Central memory CD8-positive, alpha-beta T cell (primary cell): ENCODE measurements at regions not wholly inside any gene's neighbourhood (a gene's known extent, or its start where the extent isn't known, plus 50 kb on each side); places are given as distances from the start of the nearest gene placed in this dataset.

ENCODE experiments used
- ATAC-seq: fragments of 150-1000 bp; cut with Tn5 transposase; replicated peaks from 2 replicates; pipeline ENCODE4 v1.10.0; 2022; ENCODE audit warnings: mild to moderate bottlenecking, moderate FRiP score, moderate number of reproducible peaks; ENCODE audit not compliant: poor library complexity, severe bottlenecking; ENCODE audit errors: extremely low read depth
- DNase-seq, 2 donors: peaks; one replicate each; pipeline ENCODE4 v3.0.0; 2021; ENCODE audit warnings: low spot score in 2 of 2
- H3K27ac Mint-ChIP-seq: one replicate; pipeline ENCODE4 v1.8.0; 2022; ENCODE audit warnings: low read depth, mild to moderate bottlenecking, moderate library complexity, mixed read lengths
- H3K27me3 Mint-ChIP-seq: one replicate; pipeline ENCODE4 v1.8.0; 2022; ENCODE audit warnings: mixed read lengths
- H3K36me3 Mint-ChIP-seq: one replicate; pipeline ENCODE4 v1.8.0; 2022; ENCODE audit warnings: mild to moderate bottlenecking, moderate library complexity, mixed read lengths; ENCODE audit not compliant: insufficient read depth
- H3K4me1 Mint-ChIP-seq: one replicate; pipeline ENCODE4 v1.8.0; 2022; ENCODE audit warnings: mixed read lengths
- H3K4me3 Mint-ChIP-seq: one replicate; pipeline ENCODE4 v1.8.0; 2022; ENCODE audit warnings: mild to moderate bottlenecking, moderate library complexity, mixed read lengths
- H3K9me3 Mint-ChIP-seq: one replicate; pipeline ENCODE4 v1.8.0; 2022; ENCODE audit warnings: mixed read lengths

- DNase-seq (no peak), ATAC-seq (no peak)
- Mint-ChIP-seq H3K4me1 (no peaks in the 10 kb centered on the region), H3K27ac (no peak overlapping the region), H3K9me3 (peaks cover 44% of the 10 kb centered on the region), H3K36me3 (no peaks in the 10 kb centered on the region), H3K4me3 (no peak overlapping the region), H3K27me3 (no peaks in the 10 kb centered on the region)
These were observed 447.3 kb downstream of the RAB28 start for GRCh38 chr4:13036841-13037240.

GRCh38 chr4:13032936-13033335 is 451.2 kb downstream of the RAB28 start:
- DNase-seq (no peak), ATAC-seq (no peak)
- Mint-ChIP-seq H3K4me1 (no peaks in the 10 kb centered on the region), H3K4me3 (no peak overlapping the region), H3K27me3 (no peaks in the 10 kb centered on the region), H3K9me3 (peaks cover 34% of the 10 kb centered on the region), H3K27ac (no peak overlapping the region), H3K36me3 (no peaks in the 10 kb centered on the region)

GRCh38 chr4:13024147-13025105 is 459.7 kb downstream of the RAB28 start:
- Mint-ChIP-seq H3K4me3 (no peak overlapping the region), H3K9me3 (peaks cover 22% of the 10 kb centered on the region), H3K4me1 (no peaks in the 10 kb centered on the region), H3K27me3 (no peaks in the 10 kb centered on the region), H3K36me3 (no peaks in the 10 kb centered on the region), H3K27ac (no peak overlapping the region)
- ATAC-seq (no peak), DNase-seq (no peak)

GRCh38 chr4:13007802-13008470 is 476.2 kb downstream of the RAB28 start:
- no peaks in the 10 kb centered on the region for H3K36me3 Mint-ChIP-seq
- no peak overlapping the region for H3K27ac Mint-ChIP-seq
- no peak for ATAC-seq
- H3K27me3 Mint-ChIP-seq, result no peaks in the 10 kb centered on the region
- no peak for DNase-seq
- H3K4me1 Mint-ChIP-seq, result no peaks in the 10 kb centered on the region
- H3K9me3 Mint-ChIP-seq, result peaks cover 5% of the 10 kb centered on the region
- no peak overlapping the region for H3K4me3 Mint-ChIP-seq

GRCh38 chr4:12993923-12994322 is 490.2 kb downstream of the RAB28 start:
- ATAC-seq (no peak), DNase-seq (no peak)
- no peak overlapping the region for H3K4me3 Mint-ChIP-seq
- H3K9me3 Mint-ChIP-seq, result peaks cover 37% of the 10 kb centered on the region
- no peak overlapping the region for H3K27ac Mint-ChIP-seq
- no peaks in the 10 kb centered on the region for H3K4me1 Mint-ChIP-seq
- H3K36me3 Mint-ChIP-seq, result no peaks in the 10 kb centered on the region
- H3K27me3 Mint-ChIP-seq, result no peaks in the 10 kb centered on the region

GRCh38 chr4:12987284-12987683 is 496.9 kb downstream of the RAB28 start:
- DNase-seq, result no peak
- H3K27me3 Mint-ChIP-seq, result no peaks in the 10 kb centered on the region
- peaks cover 36% of the 10 kb centered on the region for H3K9me3 Mint-ChIP-seq
- no peaks in the 10 kb centered on the region for H3K4me1 Mint-ChIP-seq
- H3K4me3 Mint-ChIP-seq, result no peak overlapping the region
- H3K36me3 Mint-ChIP-seq, result no peaks in the 10 kb centered on the region
- no peak overlapping the region for H3K27ac Mint-ChIP-seq
- no peak for ATAC-seq

GRCh38 chr4:12979797-12980196 is 504.3 kb downstream of the RAB28 start:
- peaks cover 41% of the 10 kb centered on the region for H3K9me3 Mint-ChIP-seq
- no peaks in the 10 kb centered on the region for H3K36me3 Mint-ChIP-seq

GRCh38 chr4:12978310-12978709 is 505.8 kb downstream of the RAB28 start:
- Mint-ChIP-seq H3K9me3 (peaks cover 38% of the 10 kb centered on the region), H3K36me3 (no peaks in the 10 kb centered on the region), H3K27ac (no peak overlapping the region), H3K4me1 (no peaks in the 10 kb centered on the region), H3K4me3 (no peak overlapping the region), H3K27me3 (no peaks in the 10 kb centered on the region)
- no peak for DNase-seq
- no peak for ATAC-seq

More at GRCh38 chr4:12979797-12980196, 504.3 kb downstream of the RAB28 start:
- H3K4me1 Mint-ChIP-seq, result no peaks in the 10 kb centered on the region
- no peak overlapping the region for H3K4me3 Mint-ChIP-seq
- ATAC-seq (no peak), DNase-seq (no peak)
- H3K27ac Mint-ChIP-seq, result no peak overlapping the region
- H3K27me3 Mint-ChIP-seq, result no peaks in the 10 kb centered on the region

GRCh38 chr4:12975511-12975910 is 508.6 kb downstream of the RAB28 start:
- Mint-ChIP-seq H3K27me3 (no peaks in the 10 kb centered on the region), H3K4me3 (no peak overlapping the region), H3K27ac (no peak overlapping the region), H3K36me3 (no peaks in the 10 kb centered on the region), H3K4me1 (no peaks in the 10 kb centered on the region), H3K9me3 (peaks cover 14% of the 10 kb centered on the region)
- ATAC-seq (no peak), DNase-seq (no peak)

- Mint-ChIP-seq H3K36me3 (no peaks in the 10 kb centered on the region), H3K27ac (no peak overlapping the region), H3K9me3 (peaks cover 10% of the 10 kb centered on the region), H3K27me3 (no peaks in the 10 kb centered on the region), H3K4me1 (no peaks in the 10 kb centered on the region), H3K4me3 (no peak overlapping the region)
- ATAC-seq, result no peak
- DNase-seq, result no peak
These were observed 510.6 kb downstream of the RAB28 start for GRCh38 chr4:12973522-12973921.

- DNase-seq, result no peak
- H3K4me1 Mint-ChIP-seq, result no peaks in the 10 kb centered on the region
- H3K9me3 Mint-ChIP-seq, result no peaks in the 10 kb centered on the region
- H3K27ac Mint-ChIP-seq, result no peak overlapping the region
- H3K36me3 Mint-ChIP-seq, result no peaks in the 10 kb centered on the region
- no peaks in the 10 kb centered on the region for H3K27me3 Mint-ChIP-seq
- no peak for ATAC-seq
- no peak overlapping the region for H3K4me3 Mint-ChIP-seq
These were observed 515.8 kb downstream of the RAB28 start for GRCh38 chr4:12968345-12968744.

- no peak overlapping the region for H3K4me3 Mint-ChIP-seq
- ATAC-seq (no peak), DNase-seq (no peak)
- H3K9me3 Mint-ChIP-seq, result peaks cover 5% of the 10 kb centered on the region
- H3K27ac Mint-ChIP-seq, result no peak overlapping the region
- H3K36me3 Mint-ChIP-seq, result no peaks in the 10 kb centered on the region
- no peaks in the 10 kb centered on the region for H3K27me3 Mint-ChIP-seq
- H3K4me1 Mint-ChIP-seq, result no peaks in the 10 kb centered on the region
These were observed 517.4 kb downstream of the RAB28 start for GRCh38 chr4:12966726-12967125.

GRCh38 chr4:12965334-12965733 is 518.8 kb downstream of the RAB28 start:
- Mint-ChIP-seq H3K27me3 (no peaks in the 10 kb centered on the region), H3K27ac (no peak overlapping the region), H3K4me3 (no peak overlapping the region), H3K4me1 (no peaks in the 10 kb centered on the region), H3K36me3 (no peaks in the 10 kb centered on the region), H3K9me3 (peaks cover 5% of the 10 kb centered on the region)
- DNase-seq, result no peak
- no peak for ATAC-seq
